GM21528 (cell line): ENCODE measurements at regions not wholly inside any gene's neighbourhood (a gene's known extent, or its start where the extent isn't known, plus 50 kb on each side); places are given as distances from the start of the nearest gene placed in this dataset.
"Not testable (repeated sequence)": the region's sequence is repeated elsewhere in the genome, so short reads cannot be mapped to it uniquely, and the experiment has no call there.

Experiments
- ATAC-seq: cut with Tn5 transposase; IDR thresholded peaks from one replicate; pipeline ENCODE4 v1.9.1; 2021; ENCODE audit warnings: mild to moderate bottlenecking, moderate library complexity; ENCODE audit not compliant: unreplicated experiment, low FRiP score

DNA sequence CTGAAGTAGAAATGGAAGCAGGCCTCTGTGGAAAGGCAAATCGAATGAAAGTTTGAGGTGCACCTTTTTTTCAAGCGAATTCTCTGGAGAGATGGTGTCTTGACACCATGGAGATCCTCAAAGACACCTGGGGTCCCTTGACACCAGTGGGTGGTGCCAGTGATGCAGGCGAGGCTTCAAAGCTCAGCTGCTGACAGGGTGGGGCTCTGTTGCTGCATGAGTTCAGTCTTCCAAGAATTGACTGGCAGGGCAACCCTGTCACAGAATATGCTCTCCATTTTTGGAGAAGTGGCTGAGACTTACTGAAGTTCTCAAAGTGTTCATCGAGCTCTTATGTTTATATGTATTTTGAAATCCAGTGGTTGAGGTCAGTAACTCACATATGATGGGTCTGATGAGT, 1741.6 kb downstream of the SPATA31A7 start:
- ATAC-seq: not testable (repeated sequence)

DNA sequence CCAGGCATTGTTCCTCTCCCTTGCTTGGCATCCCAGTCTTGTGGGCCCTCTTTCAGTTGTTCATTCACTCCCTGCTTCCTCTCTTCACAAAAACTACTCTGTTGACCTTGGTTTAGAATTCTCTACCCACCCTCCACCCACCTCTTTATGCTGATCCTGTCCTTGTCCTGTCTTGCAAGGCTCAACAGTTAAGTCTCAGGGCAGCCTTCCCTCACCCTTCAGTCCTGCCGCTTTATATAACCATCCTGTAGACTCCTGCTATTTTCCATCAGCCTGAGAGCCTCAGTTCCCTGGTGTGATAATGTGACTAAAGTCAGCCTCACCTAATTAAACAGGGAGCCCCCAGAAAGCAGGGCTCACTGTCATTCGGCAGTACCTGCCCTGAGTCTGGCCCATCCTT, 1763.0 kb downstream of the SPATA31A7 start:
- not testable (repeated sequence) for ATAC-seq
